ENCODE measurements at regions not wholly inside any gene's neighbourhood (a gene's known extent, or its start where the extent isn't known, plus 50 kb on each side); places are given as distances from the start of the nearest gene placed in this dataset.

- no peak overlapping the region for H3K14ac ChIP-seq (ENCODE audit: insufficient read depth, low read length)
- H3K9me3 ChIP-seq (ENCODE audit: control insufficient read depth, low read depth, low read length) = no peaks in the 10 kb centered on the region
- DNase-seq = no peak
- Mint-ChIP-seq H3K9me3 (no peaks in the 10 kb centered on the region), H3K4me1 (peaks cover 7 to 20% of the 10 kb centered on the region in 2 experiments), H3K36me3 (ENCODE audit: insufficient read depth in 1 of 3, low read depth in 3 of 3) (no peaks in the 10 kb centered on the region), H3K4me3 (no peak overlapping the region), H3K27me3 (ENCODE audit: low read depth) (no peaks in the 10 kb centered on the region; the same call in 1 of the 2 replicates), H3K27ac (no peak overlapping the region)
- no peak overlapping the region for H3K9ac ChIP-seq (ENCODE audit: extremely low read depth, insufficient read length, low read length)
- H4K91ac ChIP-seq (ENCODE audit: insufficient read length, low read depth, low read length) = no peak overlapping the region
- no peak overlapping the region for H3K18ac ChIP-seq (ENCODE audit: insufficient read length, low read depth, low read length)
- H4K8ac ChIP-seq (replicated peaks; ENCODE audit: insufficient read length, low read depth, low read length) = no peak overlapping the region
- no peak overlapping the region for H2AK5ac ChIP-seq (ENCODE audit: insufficient read length, low read length)
- H3K4ac ChIP-seq (ENCODE audit: low read depth, low read length) = no peak overlapping the region
- H3K79me2 ChIP-seq (ENCODE audit: insufficient read depth, low read length) = no peaks in the 10 kb centered on the region
- H3K56ac ChIP-seq (ENCODE audit: insufficient read length, low read depth, low read length) = no peak overlapping the region
- H2BK20ac ChIP-seq (ENCODE audit: low read depth, low read length, poor library complexity, severe bottlenecking) = no peak overlapping the region
- H3K27ac ChIP-seq (ENCODE audit: insufficient read length, low read depth, low read length) = no peak overlapping the region
- no peak overlapping the region for H2BK5ac ChIP-seq (ENCODE audit: insufficient read length, low read length)
- H2BK120ac ChIP-seq (ENCODE audit: low read depth, low read length, poor library complexity, severe bottlenecking) = no peak overlapping the region
- H2AFZ ChIP-seq (ENCODE audit: low read length) = no peak overlapping the region
- H3K27me3 ChIP-seq (ENCODE audit: insufficient read depth, low read length) = no peaks in the 10 kb centered on the region
- no peak overlapping the region for H3K4me2 ChIP-seq (ENCODE audit: insufficient read depth, insufficient read length, low read length)
- no peak for TF ChIP-seq CTCF (conservative IDR thresholded peaks at IDR 0.05)
- no peaks in the 10 kb centered on the region for H3K23me2 ChIP-seq (ENCODE audit: insufficient read length, low read depth, low read length, poor library complexity, severe bottlenecking)
- no peak overlapping the region for H4K5ac ChIP-seq (ENCODE audit: insufficient read length, low read depth, low read length)
- H3K23ac ChIP-seq (ENCODE audit: insufficient read length, low read depth, low read length) = no peak overlapping the region
- H3K79me1 ChIP-seq (ENCODE audit: insufficient read depth, low read depth, low read length, poor library complexity, severe bottlenecking) = no peaks in the 10 kb centered on the region
- no peak overlapping the region for H2BK15ac ChIP-seq (ENCODE audit: low read depth, low read length)
- H4K20me1 ChIP-seq (ENCODE audit: control insufficient read depth, insufficient read depth, insufficient read length) = no peaks in the 10 kb centered on the region
- whole genome bisulfite sequencing (ENCODE audit: extremely low coverage, insufficient read length, low lambda C conversion rate) = no CpG with 5 or more reads among the region's 4 CpGs
- no peak overlapping the region for H2BK12ac ChIP-seq (ENCODE audit: insufficient read length, low read depth, low read length)
- no peaks in the 10 kb centered on the region for H3K4me1 ChIP-seq (ENCODE audit: insufficient read depth, low read length)
- no peak overlapping the region for H3T11ph ChIP-seq (ENCODE audit: low read length)
These were observed 75.1 kb upstream of the SRRM3 start for GRCh38 chr7:76126632-76127031.
